ENCODE measurements at regions not wholly inside any gene's neighbourhood (a gene's known extent, or its start where the extent isn't known, plus 50 kb on each side); places are given as distances from the start of the nearest gene placed in this dataset.

DNA sequence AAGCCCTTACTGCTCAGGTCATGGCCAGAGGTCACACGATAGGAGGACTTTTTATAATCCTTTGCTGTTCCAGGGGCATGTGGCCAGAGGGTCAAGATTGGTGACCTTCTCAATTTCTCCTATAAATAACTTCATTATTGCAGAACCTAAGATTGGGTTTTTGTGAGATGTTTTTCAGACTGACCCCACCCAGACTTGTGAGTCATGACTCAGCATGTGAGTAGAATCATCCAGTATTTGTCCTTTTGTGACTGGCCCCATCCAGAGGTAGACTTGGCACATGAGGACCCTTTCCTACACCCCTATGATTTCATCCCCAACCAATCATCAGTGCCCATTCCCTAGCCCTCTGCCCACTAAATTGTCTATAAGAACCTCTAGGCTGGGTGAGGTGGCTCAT, 84.5 kb upstream of the ABCC4 start:
- TF ChIP-seq, protein P1, sequence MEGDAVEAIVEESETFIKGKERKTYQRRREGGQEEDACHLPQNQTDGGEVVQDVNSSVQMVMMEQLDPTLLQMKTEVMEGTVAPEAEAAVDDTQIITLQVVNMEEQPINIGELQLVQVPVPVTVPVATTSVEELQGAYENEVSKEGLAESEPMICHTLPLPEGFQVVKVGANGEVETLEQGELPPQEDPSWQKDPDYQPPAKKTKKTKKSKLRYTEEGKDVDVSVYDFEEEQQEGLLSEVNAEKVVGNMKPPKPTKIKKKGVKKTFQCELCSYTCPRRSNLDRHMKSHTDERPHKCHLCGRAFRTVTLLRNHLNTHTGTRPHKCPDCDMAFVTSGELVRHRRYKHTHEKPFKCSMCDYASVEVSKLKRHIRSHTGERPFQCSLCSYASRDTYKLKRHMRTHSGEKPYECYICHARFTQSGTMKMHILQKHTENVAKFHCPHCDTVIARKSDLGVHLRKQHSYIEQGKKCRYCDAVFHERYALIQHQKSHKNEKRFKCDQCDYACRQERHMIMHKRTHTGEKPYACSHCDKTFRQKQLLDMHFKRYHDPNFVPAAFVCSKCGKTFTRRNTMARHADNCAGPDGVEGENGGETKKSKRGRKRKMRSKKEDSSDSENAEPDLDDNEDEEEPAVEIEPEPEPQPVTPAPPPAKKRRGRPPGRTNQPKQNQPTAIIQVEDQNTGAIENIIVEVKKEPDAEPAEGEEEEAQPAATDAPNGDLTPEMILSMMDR (IDR thresholded peaks at IDR 0.05): no peak
- TF ChIP-seq POLR2AphosphoS5 (IDR thresholded peaks at IDR 0.05): no peak
- TF ChIP-seq POLR2A (IDR thresholded peaks at IDR 0.05; ENCODE audit: low read depth): no peak
- no peak for TF ChIP-seq EP300 (IDR thresholded peaks at IDR 0.05)

Measured in esophagus muscularis mucosa (tissue), 4 donors.